ENCODE measurements at regions not wholly inside any gene's neighbourhood (a gene's known extent, or its start where the extent isn't known, plus 50 kb on each side); places are given as distances from the start of the nearest gene placed in this dataset.
A peak's percentile ranks its signal among the peaks of the same experiment; 100 is the strongest.

- DNase-seq (ENCODE audit: low spot score) = no peak
Observed at GRCh38 chr5:14983666-14984441, 112.3 kb upstream of the ANKH start.

- no peak for DNase-seq (ENCODE audit: low spot score)
Observed at GRCh38 chr5:14980698-14981097, 109.1 kb upstream of the ANKH start.

GRCh38 chr5:14977058-14977685 lies 105.6 kb upstream of the ANKH start:
- no peak for DNase-seq (ENCODE audit: low spot score)

GRCh38 chr5:14976486-14976885 lies 104.9 kb upstream of the ANKH start:
- no peak for DNase-seq (ENCODE audit: low spot score)

- no peak for DNase-seq (ENCODE audit: low spot score)
Observed at GRCh38 chr5:14971873-14972272, 100.3 kb upstream of the ANKH start.

GRCh38 chr5:14968796-14969195 lies 97.2 kb upstream of the ANKH start:
- DNase-seq (ENCODE audit: low spot score) = no peak

- DNase-seq (ENCODE audit: low spot score) = no peak
Observed at GRCh38 chr5:14967166-14967565, 95.6 kb upstream of the ANKH start.

GRCh38 chr5:14965815-14966214 lies 94.2 kb upstream of the ANKH start:
- DNase-seq (ENCODE audit: low spot score) = no peak

- DNase-seq (ENCODE audit: low spot score) = no peak
Observed at GRCh38 chr5:14962604-14963003, 91.0 kb upstream of the ANKH start.

- DNase-seq (ENCODE audit: low spot score) = no peak
Observed at GRCh38 chr5:14960120-14960462, 88.5 kb upstream of the ANKH start.

- no peak for DNase-seq (ENCODE audit: low spot score)
Observed at GRCh38 chr5:14959399-14960119, 88.0 kb upstream of the ANKH start.

- no peak for DNase-seq (ENCODE audit: low spot score)
Observed at GRCh38 chr5:14958188-14958587, 86.6 kb upstream of the ANKH start.

GRCh38 chr5:14956423-14957046 lies 85.0 kb upstream of the ANKH start:
- no peak for DNase-seq (ENCODE audit: low spot score)

GRCh38 chr5:14954616-14955343 lies 83.2 kb upstream of the ANKH start:
- no peak for DNase-seq (ENCODE audit: low spot score)

- DNase-seq (ENCODE audit: low spot score) = no peak
Observed at GRCh38 chr5:14954216-14954615, 82.6 kb upstream of the ANKH start.

- no peak for DNase-seq (ENCODE audit: low spot score)
Observed at GRCh38 chr5:14953075-14953607, 81.6 kb upstream of the ANKH start.

GRCh38 chr5:14948383-14948782 lies 76.8 kb upstream of the ANKH start:
- DNase-seq (ENCODE audit: low spot score) = no peak

- peak; percentile 32 for DNase-seq (ENCODE audit: low spot score)
Observed at GRCh38 chr5:14946815-14947620, 75.4 kb upstream of the ANKH start.

GRCh38 chr5:14945450-14945849 lies 73.9 kb upstream of the ANKH start:
- DNase-seq (ENCODE audit: low spot score) = no peak

- no peak for DNase-seq (ENCODE audit: low spot score)
Observed at GRCh38 chr5:14944996-14945395, 73.4 kb upstream of the ANKH start.

GRCh38 chr5:14944350-14944739 lies 72.8 kb upstream of the ANKH start:
- no peak for DNase-seq (ENCODE audit: low spot score)

Measured in hematopoietic multipotent progenitor cell treated with erythropoietin and hydrocortisone succinate and interleukin-3 and kit ligand, for 15 days (in vitro differentiated cells).